ENCODE measurements at regions not wholly inside any gene's neighbourhood (a gene's known extent, or its start where the extent isn't known, plus 50 kb on each side); places are given as distances from the start of the nearest gene placed in this dataset.
A peak's percentile ranks its signal among the peaks of the same experiment; 100 is the strongest.
"Not testable (repeated sequence)": the region's sequence is repeated elsewhere in the genome, so short reads cannot be mapped to it uniquely, and the experiment has no call there.

GRCh38 chr15:58362262-58362922, 69.4 kb upstream of the LIPC start:
- H3K4me3 Mint-ChIP-seq: no peak overlapping the region
- peaks cover 36% of the 10 kb centered on the region for H3K9me3 Mint-ChIP-seq
- no peak overlapping the region for H3K27ac Mint-ChIP-seq
- peaks cover 6% of the 10 kb centered on the region for H3K36me3 Mint-ChIP-seq (ENCODE audit: low read depth)
- H3K27me3 Mint-ChIP-seq (ENCODE audit: low read depth): peaks cover 24% of the 10 kb centered on the region
- no peak for TF ChIP-seq CTCF (IDR thresholded peaks at IDR 0.05; ENCODE audit: unreplicated experiment in 3 of 3)
- peaks cover 18% of the 10 kb centered on the region for H3K4me1 Mint-ChIP-seq

GRCh38 chr15:58363118-58363517, 68.7 kb upstream of the LIPC start:
- Mint-ChIP-seq H3K4me1 (peaks cover 18% of the 10 kb centered on the region), H3K27me3 (ENCODE audit: low read depth) (peaks cover 21% of the 10 kb centered on the region), H3K9me3 (peaks cover 40% of the 10 kb centered on the region)
- H3K27ac Mint-ChIP-seq; H3K36me3 Mint-ChIP-seq (ENCODE audit: low read depth); H3K4me3 Mint-ChIP-seq: not testable (repeated sequence)

GRCh38 chr15:58363673-58364072, 68.1 kb upstream of the LIPC start:
- peaks cover 20% of the 10 kb centered on the region for H3K27me3 Mint-ChIP-seq (ENCODE audit: low read depth)
- peaks cover 18% of the 10 kb centered on the region for H3K4me1 Mint-ChIP-seq

GRCh38 chr15:58365098-58365497, 66.7 kb upstream of the LIPC start:
- Mint-ChIP-seq H3K4me1 (peaks cover 13% of the 10 kb centered on the region), H3K9me3 (peaks cover 47% of the 10 kb centered on the region)
- H3K36me3 Mint-ChIP-seq (ENCODE audit: low read depth); H3K27ac Mint-ChIP-seq; H3K27me3 Mint-ChIP-seq (ENCODE audit: low read depth); H3K4me3 Mint-ChIP-seq: not testable (repeated sequence)

More at GRCh38 chr15:58363673-58364072, 68.1 kb upstream of the LIPC start:
- H3K9me3 Mint-ChIP-seq: peaks cover 42% of the 10 kb centered on the region
- H3K36me3 Mint-ChIP-seq (ENCODE audit: low read depth); H3K27ac Mint-ChIP-seq; H3K4me3 Mint-ChIP-seq: not testable (repeated sequence)

GRCh38 chr15:58369261-58369701, 62.5 kb upstream of the LIPC start:
- H3K4me1 Mint-ChIP-seq: no peaks in the 10 kb centered on the region
- H3K9me3 Mint-ChIP-seq: peaks cover 47% of the 10 kb centered on the region
- H3K27me3 Mint-ChIP-seq (ENCODE audit: low read depth): peaks cover 5% of the 10 kb centered on the region
- H3K4me3 Mint-ChIP-seq: no peak overlapping the region
- no peak for TF ChIP-seq CTCF (IDR thresholded peaks at IDR 0.05; ENCODE audit: unreplicated experiment in 3 of 3)
- H3K36me3 Mint-ChIP-seq (ENCODE audit: low read depth): peaks cover 2% of the 10 kb centered on the region
- peak overlapping the region in 1 of 3 experiments; percentile 22 for H3K27ac Mint-ChIP-seq

GRCh38 chr15:58369956-58370355, 61.8 kb upstream of the LIPC start:
- no peak overlapping the region for H3K4me3 Mint-ChIP-seq
- H3K36me3 Mint-ChIP-seq (ENCODE audit: low read depth): no peaks in the 10 kb centered on the region
- H3K4me1 Mint-ChIP-seq: peaks cover 6% of the 10 kb centered on the region
- H3K27ac Mint-ChIP-seq: no peak overlapping the region
- no peak for TF ChIP-seq CTCF (IDR thresholded peaks at IDR 0.05; ENCODE audit: unreplicated experiment in 3 of 3)
- peaks cover 5% of the 10 kb centered on the region for H3K27me3 Mint-ChIP-seq (ENCODE audit: low read depth)
- peaks cover 40% of the 10 kb centered on the region for H3K9me3 Mint-ChIP-seq

- H3K4me1 Mint-ChIP-seq: peaks cover 17% of the 10 kb centered on the region
- peak overlapping the region; percentile 6 to 58 (median 57) for H3K27ac Mint-ChIP-seq
- peaks cover 22% of the 10 kb centered on the region for H3K9me3 Mint-ChIP-seq
- no peaks in the 10 kb centered on the region for H3K27me3 Mint-ChIP-seq (ENCODE audit: low read depth)
- no peaks in the 10 kb centered on the region for H3K36me3 Mint-ChIP-seq (ENCODE audit: low read depth)
- TF ChIP-seq CTCF (IDR thresholded peaks at IDR 0.05; ENCODE audit: unreplicated experiment in 3 of 3): no peak
- no peak overlapping the region for H3K4me3 Mint-ChIP-seq
Measured at GRCh38 chr15:58374147-58374546, 57.6 kb upstream of the LIPC start.
